SK-N-SH (cell line): ENCODE measurements at regions not wholly inside any gene's neighbourhood (a gene's known extent, or its start where the extent isn't known, plus 50 kb on each side); places are given as distances from the start of the nearest gene placed in this dataset.

Experiments used
- MAX ChIP-seq: IDR thresholded peaks from 2 replicates; pipeline ENCODE4 v1.4.0; 2012; ENCODE audit warnings: low read depth
- POLR2AphosphoS5 ChIP-seq: IDR thresholded peaks from 2 replicates; pipeline ENCODE4 v1.6.1; 2012; ENCODE audit warnings: low read depth, low read length
- RXRA ChIP-seq: IDR thresholded peaks from 2 replicates; pipeline ENCODE4 v1.4.0; 2012; ENCODE audit warnings: low read depth, mild to moderate bottlenecking, borderline replicate concordance

GRCh38 chr21:34202553-34203372 lies 129.4 kb downstream of the MRPS6 start:
- no peak for TF ChIP-seq RXRA
- no peak for TF ChIP-seq POLR2AphosphoS5
- no peak for TF ChIP-seq MAX
